Activated T-cell treated with anti-CD3 and anti-CD28 coated beads, Interleukin-2, amount 50 U/mL, for 4 hours (primary cell): ENCODE measurements at regions not wholly inside any gene's neighbourhood (a gene's known extent, or its start where the extent isn't known, plus 50 kb on each side); places are given as distances from the start of the nearest gene placed in this dataset.
"Not testable (repeated sequence)": the region's sequence is repeated elsewhere in the genome, so short reads cannot be mapped to it uniquely, and the experiment has no call there.

Experiments used
- ATAC-seq, 2 donors: fragments of 200-7000 bp; cut with Tn5 transposase; one replicate each; pipeline ENCODE4 v1.10.0; 2021
- DNase-seq: peaks from one replicate; pipeline ENCODE4 v3.0.0-alpha.2; 2020
- H3K27me3 Mint-ChIP-seq: one replicate; pipeline ENCODE4 v1.8.0; 2021; ENCODE audit warnings: low read depth, mixed read lengths
- H3K36me3 Mint-ChIP-seq: one replicate; pipeline ENCODE4 v1.8.0; 2022; ENCODE audit warnings: mixed read lengths; ENCODE audit not compliant: insufficient read depth
- H3K4me1 Mint-ChIP-seq: one replicate; pipeline ENCODE4 v1.8.0; 2021; ENCODE audit warnings: low read depth, mixed read lengths
- H3K4me3 Mint-ChIP-seq: one replicate; pipeline ENCODE4 v1.8.0; 2021; ENCODE audit warnings: mild to moderate bottlenecking, moderate library complexity, mixed read lengths
- H3K9me3 Mint-ChIP-seq: one replicate; pipeline ENCODE4 v1.8.0; 2021; ENCODE audit warnings: mixed read lengths

- peaks cover 14% of the 10 kb centered on the region for H3K27me3 Mint-ChIP-seq
- H3K4me3 Mint-ChIP-seq, result no peak overlapping the region
- H3K36me3 Mint-ChIP-seq, result no peaks in the 10 kb centered on the region
- no peaks in the 10 kb centered on the region for H3K9me3 Mint-ChIP-seq
- ATAC-seq (no peak), DNase-seq (no peak)
- H3K4me1 Mint-ChIP-seq, result no peaks in the 10 kb centered on the region
Observed at GRCh38 chr16:75818491-75818890, 92.2 kb upstream of the CPHXL start.

GRCh38 chr16:75820672-75821071 is 94.4 kb upstream of the CPHXL start:
- no peaks in the 10 kb centered on the region for H3K9me3 Mint-ChIP-seq

DNA sequence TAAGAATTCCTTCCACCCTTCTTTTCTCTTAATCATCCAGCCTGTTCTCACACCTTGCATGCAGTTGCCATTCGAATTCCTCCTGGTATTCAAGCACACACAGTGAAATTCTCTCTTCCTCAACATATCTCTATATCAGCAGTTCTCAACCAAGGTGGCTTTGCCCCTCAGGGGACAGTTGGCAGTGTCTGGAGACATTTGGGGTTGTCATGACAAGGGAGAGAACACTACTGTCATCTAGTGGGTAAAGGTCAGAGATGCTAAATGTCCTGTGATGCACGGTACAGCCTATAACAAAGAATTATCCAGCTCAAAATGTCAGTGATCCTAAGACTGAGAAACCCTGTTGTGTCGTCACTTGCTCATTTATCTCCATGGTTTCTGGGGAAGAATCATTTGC is 94.8 kb upstream of the CPHXL start:
- no peaks in the 10 kb centered on the region for H3K36me3 Mint-ChIP-seq
- DNase-seq (no peak), ATAC-seq (no peak)
- H3K27me3 Mint-ChIP-seq, result peaks cover 6% of the 10 kb centered on the region
- no peak overlapping the region for H3K4me3 Mint-ChIP-seq
- H3K4me1 Mint-ChIP-seq, result no peaks in the 10 kb centered on the region
- no peaks in the 10 kb centered on the region for H3K9me3 Mint-ChIP-seq

More at GRCh38 chr16:75820672-75821071, 94.4 kb upstream of the CPHXL start:
- Mint-ChIP-seq H3K4me1 (no peaks in the 10 kb centered on the region), H3K36me3 (no peaks in the 10 kb centered on the region), H3K27me3 (peaks cover 6% of the 10 kb centered on the region), H3K4me3 (no peak overlapping the region)
- DNase-seq (no peak), ATAC-seq (no peak)

GRCh38 chr16:75825750-75826149 is 99.5 kb upstream of the CPHXL start:
- H3K4me1 Mint-ChIP-seq, H3K9me3 Mint-ChIP-seq, H3K36me3 Mint-ChIP-seq, DNase-seq, ATAC-seq, H3K4me3 Mint-ChIP-seq, H3K27me3 Mint-ChIP-seq: not testable (repeated sequence)

- H3K4me3 Mint-ChIP-seq, H3K27me3 Mint-ChIP-seq, H3K4me1 Mint-ChIP-seq, ATAC-seq, DNase-seq, H3K36me3 Mint-ChIP-seq: not testable (repeated sequence)
- H3K9me3 Mint-ChIP-seq, result peaks cover 11% of the 10 kb centered on the region
Observed at GRCh38 chr16:75827372-75828038, 101.2 kb upstream of the CPHXL start.

DNA sequence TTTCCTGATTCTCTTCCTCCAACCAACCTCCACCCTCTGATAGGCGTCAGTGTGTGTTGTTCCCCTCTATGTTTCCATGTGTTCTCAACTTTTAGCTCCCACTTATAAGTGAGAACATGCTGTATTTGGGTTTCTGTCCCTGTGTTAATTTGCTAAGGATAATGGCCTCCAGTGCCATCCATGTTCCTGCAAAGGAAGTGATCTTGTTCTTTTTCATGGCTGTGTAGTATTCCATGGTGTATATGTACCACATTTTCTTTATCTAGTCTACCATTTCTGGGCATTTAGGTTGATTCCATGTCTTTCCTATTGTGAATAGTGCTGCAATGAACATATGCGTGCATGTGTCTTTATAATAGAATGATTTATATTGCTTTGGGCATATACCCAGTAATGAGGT is 107.1 kb upstream of the CPHXL start:
- H3K36me3 Mint-ChIP-seq, ATAC-seq, DNase-seq, H3K4me1 Mint-ChIP-seq, H3K4me3 Mint-ChIP-seq: not testable (repeated sequence)
- Mint-ChIP-seq H3K9me3 (peaks cover 26% of the 10 kb centered on the region), H3K27me3 (peaks cover 17% of the 10 kb centered on the region)

DNA sequence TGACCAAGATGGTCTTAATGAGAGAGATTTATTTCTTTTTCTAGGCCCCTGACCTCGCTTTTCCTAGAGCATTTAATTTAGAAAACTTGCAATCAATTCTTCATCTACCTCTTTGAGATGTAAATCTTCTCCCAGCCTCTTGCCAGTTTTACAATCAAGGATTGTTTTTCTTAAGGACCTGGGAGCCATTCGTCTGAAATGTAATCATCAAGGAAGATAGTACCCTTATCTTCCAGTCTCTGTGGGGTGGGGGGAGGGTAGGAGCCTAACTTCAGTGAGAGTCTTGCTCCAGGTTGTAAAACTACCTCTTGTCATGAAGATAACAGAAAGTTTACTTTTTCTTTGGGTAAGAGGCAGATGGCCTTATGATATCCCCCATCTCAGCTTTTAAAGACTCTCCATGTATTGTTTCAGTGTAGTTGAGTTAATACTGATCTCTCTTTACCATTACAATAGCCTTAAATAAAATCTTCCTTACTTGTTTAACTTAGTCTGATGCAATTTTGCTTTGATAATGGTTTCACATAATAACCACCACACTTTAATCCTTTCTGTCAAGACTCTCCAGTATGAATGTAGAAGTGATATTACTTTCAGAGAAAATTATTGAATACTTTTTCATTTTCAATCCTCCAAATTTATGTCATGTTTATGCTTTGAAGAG is 110.2 kb upstream of the CPHXL start:
- H3K4me1 Mint-ChIP-seq, result no peaks in the 10 kb centered on the region
- H3K36me3 Mint-ChIP-seq, result no peaks in the 10 kb centered on the region
- no peak overlapping the region for H3K4me3 Mint-ChIP-seq
- DNase-seq, result no peak
- peaks cover 17% of the 10 kb centered on the region for H3K27me3 Mint-ChIP-seq
- ATAC-seq, result no peak
- H3K9me3 Mint-ChIP-seq, result peaks cover 18% of the 10 kb centered on the region

- H3K9me3 Mint-ChIP-seq, result peaks cover 17% of the 10 kb centered on the region
- peaks cover 15% of the 10 kb centered on the region for H3K27me3 Mint-ChIP-seq
- no peak overlapping the region for H3K4me3 Mint-ChIP-seq
- no peak for ATAC-seq
- DNase-seq, result no peak
- H3K4me1 Mint-ChIP-seq, result no peaks in the 10 kb centered on the region
- H3K36me3 Mint-ChIP-seq, result no peaks in the 10 kb centered on the region
Observed at GRCh38 chr16:75837264-75837663, 111.0 kb upstream of the CPHXL start.

DNA sequence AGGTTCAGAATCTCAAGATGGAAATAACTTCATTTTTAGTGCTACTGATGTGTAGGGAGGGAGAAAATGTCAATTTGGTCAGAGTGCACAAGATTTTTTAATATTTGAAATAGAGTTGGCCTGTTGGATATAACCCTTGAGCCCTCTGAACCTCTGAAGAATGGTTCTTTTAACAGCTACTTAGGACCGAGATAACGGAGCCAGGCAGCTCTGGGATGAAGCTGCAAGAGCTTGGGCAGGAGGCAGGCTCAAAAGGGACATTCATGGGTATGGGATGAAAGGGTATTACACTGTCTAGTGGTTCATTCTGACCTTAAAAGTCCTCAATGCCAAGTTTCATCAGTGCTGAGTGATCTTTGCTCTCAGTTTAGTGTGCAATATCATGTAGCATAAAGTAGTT is 111.4 kb upstream of the CPHXL start:
- DNase-seq, result no peak
- no peak for ATAC-seq
- H3K27me3 Mint-ChIP-seq, result peaks cover 15% of the 10 kb centered on the region
- no peaks in the 10 kb centered on the region for H3K36me3 Mint-ChIP-seq
- no peaks in the 10 kb centered on the region for H3K4me1 Mint-ChIP-seq
- no peak overlapping the region for H3K4me3 Mint-ChIP-seq
- peaks cover 13% of the 10 kb centered on the region for H3K9me3 Mint-ChIP-seq

DNA sequence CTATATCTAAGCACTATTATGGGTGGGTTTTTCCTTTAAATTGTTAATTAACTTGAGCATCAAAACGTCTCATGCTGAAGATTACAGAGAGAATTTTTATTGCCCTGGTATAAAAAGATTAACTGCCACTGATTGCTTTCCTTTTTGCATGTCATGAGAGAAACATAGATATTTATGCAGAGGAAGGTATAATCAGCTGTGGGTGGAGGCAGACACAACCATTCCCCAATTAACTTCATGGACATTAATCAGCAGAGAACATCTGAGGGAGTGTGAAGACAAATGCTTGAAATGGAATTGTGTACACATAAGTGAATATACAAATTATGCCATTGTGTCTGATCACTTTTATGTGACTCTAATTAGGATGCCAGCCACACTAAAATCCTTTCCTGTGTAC is 115.2 kb upstream of the CPHXL start:
- no peaks in the 10 kb centered on the region for H3K4me1 Mint-ChIP-seq
- H3K36me3 Mint-ChIP-seq, result no peaks in the 10 kb centered on the region
- peaks cover 6% of the 10 kb centered on the region for H3K27me3 Mint-ChIP-seq
- DNase-seq (no peak), ATAC-seq (no peak)
- H3K4me3 Mint-ChIP-seq, result no peak overlapping the region
- no peaks in the 10 kb centered on the region for H3K9me3 Mint-ChIP-seq

DNA sequence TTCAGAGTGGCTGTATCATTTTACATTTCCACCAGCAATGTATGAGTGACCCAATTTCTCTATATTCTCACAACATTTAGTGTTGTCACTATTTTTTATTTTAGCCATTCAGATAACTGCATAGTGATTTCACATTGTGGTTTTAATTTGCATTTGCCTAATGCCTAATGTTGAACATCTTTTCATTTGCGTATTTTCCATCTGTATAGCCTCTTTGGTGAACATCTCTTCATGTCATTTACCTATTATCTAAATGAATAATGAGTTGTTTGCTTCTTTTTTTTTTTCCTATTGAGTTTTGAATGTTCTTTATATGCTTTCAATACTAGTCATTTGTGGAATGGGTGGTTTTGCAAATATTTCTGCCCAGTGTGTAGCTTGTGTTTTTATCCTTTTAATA is 120.9 kb upstream of the CPHXL start:
- Mint-ChIP-seq H3K9me3 (no peaks in the 10 kb centered on the region), H3K4me3 (no peak overlapping the region), H3K36me3 (no peaks in the 10 kb centered on the region), H3K27me3 (peaks cover 13% of the 10 kb centered on the region), H3K4me1 (no peaks in the 10 kb centered on the region)
- no peak for ATAC-seq
- DNase-seq, result no peak

DNA sequence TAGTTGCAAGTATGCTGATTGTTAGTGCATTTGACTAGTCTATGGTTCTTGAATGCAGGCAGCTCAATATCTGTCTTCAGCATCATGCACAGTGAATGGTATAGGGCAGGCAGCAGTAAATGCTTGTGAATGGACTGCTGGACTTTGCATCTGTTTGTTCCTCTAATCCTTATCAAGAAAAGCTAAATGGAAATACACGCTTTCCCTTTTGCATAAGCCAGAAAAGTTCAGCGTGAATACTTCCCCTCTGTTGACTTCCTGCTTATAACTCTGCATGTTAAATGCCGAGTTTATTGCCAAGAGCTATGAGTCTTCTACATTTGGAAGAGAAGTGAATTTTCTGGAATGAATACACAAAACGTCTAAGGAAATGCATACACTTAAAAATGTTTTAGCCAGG is 127.9 kb upstream of the CPHXL start:
- Mint-ChIP-seq H3K9me3 (no peaks in the 10 kb centered on the region), H3K27me3 (peaks cover 25% of the 10 kb centered on the region), H3K36me3 (no peaks in the 10 kb centered on the region), H3K4me1 (no peaks in the 10 kb centered on the region), H3K4me3 (no peak overlapping the region)
- ATAC-seq (no peak), DNase-seq (no peak)

GRCh38 chr16:75860326-75861053 is 134.2 kb upstream of the CPHXL start:
- no peaks in the 10 kb centered on the region for H3K9me3 Mint-ChIP-seq
- H3K4me3 Mint-ChIP-seq, result no peak overlapping the region
- H3K4me1 Mint-ChIP-seq, result no peaks in the 10 kb centered on the region
- ATAC-seq (no peak), DNase-seq (no peak)
- peaks cover 8% of the 10 kb centered on the region for H3K27me3 Mint-ChIP-seq
- H3K36me3 Mint-ChIP-seq, result no peaks in the 10 kb centered on the region

DNA sequence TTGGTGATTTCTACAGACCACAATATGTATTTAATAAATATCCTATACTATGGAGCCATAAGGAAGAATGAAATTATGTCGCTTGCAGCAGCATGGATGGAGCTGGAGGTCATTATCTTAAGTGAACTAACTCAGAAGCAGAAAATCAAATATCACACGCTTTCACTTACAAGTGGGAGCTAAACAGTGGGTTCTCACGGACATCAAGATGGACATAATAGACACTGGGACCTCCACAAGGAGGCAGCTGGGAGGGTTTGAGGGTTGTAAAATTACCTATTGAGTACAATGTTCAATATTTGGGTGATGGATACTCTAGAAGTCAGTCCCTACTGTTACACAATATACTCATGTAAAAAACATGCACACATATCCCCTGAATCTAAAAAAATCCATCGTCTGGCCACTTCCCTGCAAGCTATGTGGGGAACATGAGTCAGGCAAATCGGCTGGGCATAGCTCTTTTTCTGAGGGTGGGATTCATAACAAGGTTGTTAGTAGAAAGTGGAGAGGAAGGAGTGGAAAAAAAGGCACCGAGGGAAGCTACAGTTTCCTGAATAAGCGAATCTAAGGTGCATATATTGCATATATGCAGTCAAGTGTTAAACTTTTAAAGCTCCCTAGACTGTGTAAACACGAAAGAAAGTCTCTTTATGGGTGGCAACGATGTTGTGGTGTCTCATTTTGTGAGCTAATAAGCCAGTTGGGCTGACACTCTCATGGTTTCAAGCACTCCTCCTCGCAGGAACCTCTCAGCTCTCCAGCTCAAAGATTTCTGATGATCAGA is 135.2 kb upstream of the CPHXL start:
- peaks cover 11% of the 10 kb centered on the region for H3K27me3 Mint-ChIP-seq
- H3K36me3 Mint-ChIP-seq, result no peaks in the 10 kb centered on the region
- no peaks in the 10 kb centered on the region for H3K9me3 Mint-ChIP-seq
- no peak overlapping the region for H3K4me3 Mint-ChIP-seq
- no peaks in the 10 kb centered on the region for H3K4me1 Mint-ChIP-seq
- ATAC-seq (no peak), DNase-seq (no peak)
